ENCODE measurements at regions not wholly inside any gene's neighbourhood (a gene's known extent, or its start where the extent isn't known, plus 50 kb on each side); places are given as distances from the start of the nearest gene placed in this dataset.
"Not testable (repeated sequence)": the region's sequence is repeated elsewhere in the genome, so short reads cannot be mapped to it uniquely, and the experiment has no call there.

- no peak for DNase-seq
These were observed 306.2 kb upstream of the RIOK2 start for GRCh38 chr5:97489010-97489840.

GRCh38 chr5:97494465-97494864 lies 311.4 kb upstream of the RIOK2 start:
- DNase-seq, result no peak

- DNase-seq, result no peak
These were observed 312.3 kb upstream of the RIOK2 start for GRCh38 chr5:97495301-97495700.

- no peak for DNase-seq
These were observed 313.0 kb upstream of the RIOK2 start for GRCh38 chr5:97496037-97496436.

- DNase-seq, result no peak
These were observed 315.6 kb upstream of the RIOK2 start for GRCh38 chr5:97498657-97499056.

GRCh38 chr5:97499605-97500004 lies 316.6 kb upstream of the RIOK2 start:
- DNase-seq, result no peak

GRCh38 chr5:97501286-97501964 lies 318.4 kb upstream of the RIOK2 start:
- no peak for DNase-seq

- DNase-seq, result no peak
These were observed 318.9 kb upstream of the RIOK2 start for GRCh38 chr5:97501965-97502305.

- no peak for DNase-seq
These were observed 325.8 kb upstream of the RIOK2 start for GRCh38 chr5:97508864-97509263.

- DNase-seq, result not testable (repeated sequence)
These were observed 336.5 kb upstream of the RIOK2 start for GRCh38 chr5:97519565-97519964.

- DNase-seq, result not testable (repeated sequence)
These were observed 340.3 kb upstream of the RIOK2 start for GRCh38 chr5:97523336-97523735.

GRCh38 chr5:97525780-97526179 lies 342.7 kb upstream of the RIOK2 start:
- DNase-seq, result no peak

- DNase-seq, result peak; percentile 86
These were observed 345.9 kb upstream of the RIOK2 start for GRCh38 chr5:97528941-97529340.

- peak; percentile 81 for DNase-seq
These were observed 346.4 kb upstream of the RIOK2 start for GRCh38 chr5:97529354-97529985.

- DNase-seq, result no peak
These were observed 348.5 kb upstream of the RIOK2 start for GRCh38 chr5:97531549-97531948.

- DNase-seq, result no peak
These were observed 351.1 kb upstream of the RIOK2 start for GRCh38 chr5:97534166-97534565.

GRCh38 chr5:97536683-97537082 lies 353.6 kb upstream of the RIOK2 start:
- DNase-seq, result no peak

GRCh38 chr5:97538912-97539311 lies 355.9 kb upstream of the RIOK2 start:
- DNase-seq, result no peak

GRCh38 chr5:97541864-97542263 lies 358.8 kb upstream of the RIOK2 start:
- no peak for DNase-seq

- no peak for DNase-seq
These were observed 359.4 kb upstream of the RIOK2 start for GRCh38 chr5:97542469-97542868.

GRCh38 chr5:97543166-97543565 lies 360.1 kb upstream of the RIOK2 start:
- no peak for DNase-seq

GRCh38 chr5:97544240-97544639 lies 361.2 kb upstream of the RIOK2 start:
- DNase-seq, result no peak

GRCh38 chr5:97544678-97545077 lies 361.6 kb upstream of the RIOK2 start:
- no peak for DNase-seq

- no peak for DNase-seq
These were observed 362.4 kb upstream of the RIOK2 start for GRCh38 chr5:97545446-97545845.
